ENCODE measurements at regions not wholly inside any gene's neighbourhood (a gene's known extent, or its start where the extent isn't known, plus 50 kb on each side); places are given as distances from the start of the nearest gene placed in this dataset.

DNA sequence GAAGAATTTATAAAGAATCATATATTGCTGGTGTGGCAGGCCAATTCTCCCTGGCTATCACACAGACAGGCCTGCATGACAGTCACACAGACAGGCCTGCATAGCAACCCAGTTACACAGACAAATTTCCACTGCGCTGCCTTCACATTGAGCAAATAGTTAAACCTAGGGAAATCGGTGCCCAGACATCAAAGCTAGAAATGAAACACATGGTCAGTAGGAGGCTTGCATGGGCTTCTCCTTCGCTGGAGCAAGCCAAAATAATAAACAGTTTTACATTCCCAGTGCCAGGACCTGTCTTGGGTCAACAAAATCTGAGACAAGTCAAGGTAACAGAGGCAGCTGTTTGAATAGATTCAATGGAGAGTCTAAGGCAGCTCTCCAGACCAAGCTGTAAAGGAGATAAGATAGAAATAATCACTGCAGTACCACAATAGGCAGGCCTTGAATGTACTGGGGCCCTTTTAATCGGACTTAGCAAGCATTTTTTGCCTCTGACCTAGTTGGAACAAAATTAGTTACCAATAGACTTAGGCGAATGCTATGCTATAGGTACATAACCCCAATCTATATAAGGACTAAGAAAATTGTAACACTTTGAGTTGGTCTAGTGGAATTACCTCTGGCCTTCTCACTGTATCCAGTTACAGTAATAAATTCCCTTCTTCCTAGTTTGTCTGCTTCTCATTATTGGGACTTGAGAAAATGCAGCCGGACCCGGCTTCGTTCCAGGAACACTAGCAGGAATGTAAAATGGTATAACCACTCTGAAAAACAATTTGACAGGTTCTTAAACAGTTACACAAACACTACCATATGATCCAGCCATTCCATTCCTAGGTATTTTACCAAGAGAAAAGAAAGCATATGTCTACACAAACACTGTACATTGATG lies 274.7 kb upstream of the UBE2E2 start:
- TF ChIP-seq, protein P1, sequence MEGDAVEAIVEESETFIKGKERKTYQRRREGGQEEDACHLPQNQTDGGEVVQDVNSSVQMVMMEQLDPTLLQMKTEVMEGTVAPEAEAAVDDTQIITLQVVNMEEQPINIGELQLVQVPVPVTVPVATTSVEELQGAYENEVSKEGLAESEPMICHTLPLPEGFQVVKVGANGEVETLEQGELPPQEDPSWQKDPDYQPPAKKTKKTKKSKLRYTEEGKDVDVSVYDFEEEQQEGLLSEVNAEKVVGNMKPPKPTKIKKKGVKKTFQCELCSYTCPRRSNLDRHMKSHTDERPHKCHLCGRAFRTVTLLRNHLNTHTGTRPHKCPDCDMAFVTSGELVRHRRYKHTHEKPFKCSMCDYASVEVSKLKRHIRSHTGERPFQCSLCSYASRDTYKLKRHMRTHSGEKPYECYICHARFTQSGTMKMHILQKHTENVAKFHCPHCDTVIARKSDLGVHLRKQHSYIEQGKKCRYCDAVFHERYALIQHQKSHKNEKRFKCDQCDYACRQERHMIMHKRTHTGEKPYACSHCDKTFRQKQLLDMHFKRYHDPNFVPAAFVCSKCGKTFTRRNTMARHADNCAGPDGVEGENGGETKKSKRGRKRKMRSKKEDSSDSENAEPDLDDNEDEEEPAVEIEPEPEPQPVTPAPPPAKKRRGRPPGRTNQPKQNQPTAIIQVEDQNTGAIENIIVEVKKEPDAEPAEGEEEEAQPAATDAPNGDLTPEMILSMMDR (IDR thresholded peaks at IDR 0.05), result no peak
- TF ChIP-seq POLR2A (IDR thresholded peaks at IDR 0.05), result no peak
